ENCODE measurements at regions not wholly inside any gene's neighbourhood (a gene's known extent, or its start where the extent isn't known, plus 50 kb on each side); places are given as distances from the start of the nearest gene placed in this dataset.

DNA sequence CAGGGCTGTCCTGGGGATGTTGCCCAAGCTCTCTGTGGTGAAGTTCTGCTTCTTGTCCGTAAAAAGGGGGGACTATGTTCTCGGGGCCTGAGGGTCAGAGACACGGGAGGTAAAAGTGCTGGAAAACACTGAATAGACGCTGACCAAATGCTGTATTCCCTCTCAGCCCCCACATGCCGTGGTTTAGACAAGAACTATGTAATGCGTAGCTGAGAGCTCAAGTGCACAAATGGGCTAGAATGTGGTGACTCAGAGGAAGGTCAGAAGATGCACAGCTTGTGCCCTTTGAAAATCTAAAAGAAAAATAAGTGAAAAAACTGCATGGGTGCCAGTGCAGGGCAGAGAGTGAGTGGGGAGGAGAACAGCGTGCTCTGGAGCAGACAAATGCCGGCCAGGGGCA is 80.3 kb upstream of the MAP4K4 start:
- H3K4me1 Mint-ChIP-seq (ENCODE audit: low read depth, unreplicated experiment) = peaks cover 15% of the 10 kb centered on the region
- H3K27ac ChIP-seq (ENCODE audit: low read depth, low read length) = no peak overlapping the region
- H3K9ac ChIP-seq (ENCODE audit: low read length) = no peak overlapping the region
- no peak overlapping the region for H3K4me3 ChIP-seq (ENCODE audit: insufficient read depth, low read depth, low read length)
- FAIRE-seq = peak; percentile 5
- TF ChIP-seq CTCF (IDR thresholded peaks at IDR 0.05; ENCODE audit: insufficient read depth, low read depth, low read length) (no peak), EZH2 (IDR thresholded peaks at IDR 0.05; ENCODE audit: insufficient read depth, low read length) (no peak)
- DNase-seq (ENCODE audit: low read depth) = peak; percentile 88
- no peaks in the 10 kb centered on the region for H3K27me3 ChIP-seq (ENCODE audit: insufficient read depth, low read length)
- peak overlapping the region; percentile 88 for H3K27ac Mint-ChIP-seq (ENCODE audit: unreplicated experiment)
- no peak overlapping the region for H2AFZ ChIP-seq (ENCODE audit: low read depth, low read length)
- H3K4me1 ChIP-seq (ENCODE audit: insufficient read depth, low read length) = peaks cover 12% of the 10 kb centered on the region
- H3K36me3 Mint-ChIP-seq (ENCODE audit: low read depth, unreplicated experiment) = peaks cover 2% of the 10 kb centered on the region
- H3K9me3 Mint-ChIP-seq (ENCODE audit: unreplicated experiment) = peaks cover 2% of the 10 kb centered on the region
- H3K79me2 ChIP-seq (ENCODE audit: insufficient read depth, low read length) = no peaks in the 10 kb centered on the region
- H3K27me3 Mint-ChIP-seq (ENCODE audit: low read depth, unreplicated experiment) = peaks cover 5% of the 10 kb centered on the region
- H3K36me3 ChIP-seq (ENCODE audit: insufficient read depth, low read length) = no peaks in the 10 kb centered on the region
- H3K4me2 ChIP-seq (ENCODE audit: low read length) = peak overlapping the region; percentile 75
- no peak overlapping the region for H3K4me3 Mint-ChIP-seq (ENCODE audit: unreplicated experiment)
- no peaks in the 10 kb centered on the region for H4K20me1 ChIP-seq (ENCODE audit: insufficient read depth, low read length)
- no peaks in the 10 kb centered on the region for H3K9me3 ChIP-seq (ENCODE audit: insufficient read depth, low read depth, low read length)

GRCh38 chr2:101614127-101614759 is 83.3 kb upstream of the MAP4K4 start:
- H3K4me1 Mint-ChIP-seq (ENCODE audit: low read depth, unreplicated experiment) = peaks cover 15% of the 10 kb centered on the region
- Histone ChIP-seq H4K20me1 (ENCODE audit: insufficient read depth, low read length) (no peaks in the 10 kb centered on the region), H3K4me2 (ENCODE audit: low read length) (no peak overlapping the region), H3K9ac (ENCODE audit: low read length) (no peak overlapping the region), H3K9me3 (ENCODE audit: insufficient read depth, low read depth, low read length) (no peaks in the 10 kb centered on the region), H3K36me3 (ENCODE audit: insufficient read depth, low read length) (no peaks in the 10 kb centered on the region), H3K4me1 (ENCODE audit: insufficient read depth, low read length) (peaks cover 12% of the 10 kb centered on the region), H3K27me3 (ENCODE audit: insufficient read depth, low read length) (no peaks in the 10 kb centered on the region), H3K27ac (ENCODE audit: low read depth, low read length) (no peak overlapping the region), H2AFZ (ENCODE audit: low read depth, low read length) (no peak overlapping the region), H3K79me2 (ENCODE audit: insufficient read depth, low read length) (no peaks in the 10 kb centered on the region), H3K4me3 (ENCODE audit: insufficient read depth, low read depth, low read length) (no peak overlapping the region)
- H3K9me3 Mint-ChIP-seq (ENCODE audit: unreplicated experiment) = no peaks in the 10 kb centered on the region
- FAIRE-seq (no peak), DNase-seq (ENCODE audit: low read depth) (no peak)
- no peak overlapping the region for H3K4me3 Mint-ChIP-seq (ENCODE audit: unreplicated experiment)
- peaks cover 2% of the 10 kb centered on the region for H3K36me3 Mint-ChIP-seq (ENCODE audit: low read depth, unreplicated experiment)
- TF ChIP-seq CTCF (IDR thresholded peaks at IDR 0.05; ENCODE audit: insufficient read depth, low read depth, low read length) (no peak), EZH2 (IDR thresholded peaks at IDR 0.05; ENCODE audit: insufficient read depth, low read length) (no peak)
- no peaks in the 10 kb centered on the region for H3K27me3 Mint-ChIP-seq (ENCODE audit: low read depth, unreplicated experiment)
- no peak overlapping the region for H3K27ac Mint-ChIP-seq (ENCODE audit: unreplicated experiment)

- no peak overlapping the region for H3K4me3 ChIP-seq (ENCODE audit: insufficient read depth, low read depth, low read length)
- Mint-ChIP-seq H3K4me1 (ENCODE audit: low read depth, unreplicated experiment) (peaks cover 15% of the 10 kb centered on the region), H3K4me3 (ENCODE audit: unreplicated experiment) (no peak overlapping the region), H3K9me3 (ENCODE audit: unreplicated experiment) (no peaks in the 10 kb centered on the region), H3K27ac (ENCODE audit: unreplicated experiment) (no peak overlapping the region), H3K27me3 (ENCODE audit: low read depth, unreplicated experiment) (no peaks in the 10 kb centered on the region), H3K36me3 (ENCODE audit: low read depth, unreplicated experiment) (no peaks in the 10 kb centered on the region)
- no peak overlapping the region for H3K27ac ChIP-seq (ENCODE audit: low read depth, low read length)
- TF ChIP-seq CTCF (IDR thresholded peaks at IDR 0.05; ENCODE audit: insufficient read depth, low read depth, low read length) (no peak), EZH2 (IDR thresholded peaks at IDR 0.05; ENCODE audit: insufficient read depth, low read length) (no peak)
- DNase-seq (ENCODE audit: low read depth) (no peak), FAIRE-seq (no peak)
- H3K4me2 ChIP-seq (ENCODE audit: low read length) = no peak overlapping the region
- H3K4me1 ChIP-seq (ENCODE audit: insufficient read depth, low read length) = peaks cover 12% of the 10 kb centered on the region
- H3K36me3 ChIP-seq (ENCODE audit: insufficient read depth, low read length) = no peaks in the 10 kb centered on the region
- H3K9ac ChIP-seq (ENCODE audit: low read length) = no peak overlapping the region
- H2AFZ ChIP-seq (ENCODE audit: low read depth, low read length) = no peak overlapping the region
- no peaks in the 10 kb centered on the region for H3K79me2 ChIP-seq (ENCODE audit: insufficient read depth, low read length)
- H3K9me3 ChIP-seq (ENCODE audit: insufficient read depth, low read depth, low read length) = no peaks in the 10 kb centered on the region
- no peaks in the 10 kb centered on the region for H3K27me3 ChIP-seq (ENCODE audit: insufficient read depth, low read length)
- no peaks in the 10 kb centered on the region for H4K20me1 ChIP-seq (ENCODE audit: insufficient read depth, low read length)
These were observed 84.3 kb upstream of the MAP4K4 start for GRCh38 chr2:101613056-101613704.

All from astrocyte (in vitro differentiated cells and primary cell).